GM12873 (cell line): ENCODE measurements at regions not wholly inside any gene's neighbourhood (a gene's known extent, or its start where the extent isn't known, plus 50 kb on each side); places are given as distances from the start of the nearest gene placed in this dataset.

ENCODE experiments used
- TF ChIP-seq, protein P1 (sequence below): IDR thresholded peaks from 2 replicates; pipeline ENCODE4 v1.5.1; 2012; ENCODE audit warnings: low read depth, mild to moderate bottlenecking, moderate library complexity, low read length, control low read depth; ENCODE audit not compliant: insufficient read depth; ENCODE audit errors: missing control alignments

- TF ChIP-seq, protein P1, sequence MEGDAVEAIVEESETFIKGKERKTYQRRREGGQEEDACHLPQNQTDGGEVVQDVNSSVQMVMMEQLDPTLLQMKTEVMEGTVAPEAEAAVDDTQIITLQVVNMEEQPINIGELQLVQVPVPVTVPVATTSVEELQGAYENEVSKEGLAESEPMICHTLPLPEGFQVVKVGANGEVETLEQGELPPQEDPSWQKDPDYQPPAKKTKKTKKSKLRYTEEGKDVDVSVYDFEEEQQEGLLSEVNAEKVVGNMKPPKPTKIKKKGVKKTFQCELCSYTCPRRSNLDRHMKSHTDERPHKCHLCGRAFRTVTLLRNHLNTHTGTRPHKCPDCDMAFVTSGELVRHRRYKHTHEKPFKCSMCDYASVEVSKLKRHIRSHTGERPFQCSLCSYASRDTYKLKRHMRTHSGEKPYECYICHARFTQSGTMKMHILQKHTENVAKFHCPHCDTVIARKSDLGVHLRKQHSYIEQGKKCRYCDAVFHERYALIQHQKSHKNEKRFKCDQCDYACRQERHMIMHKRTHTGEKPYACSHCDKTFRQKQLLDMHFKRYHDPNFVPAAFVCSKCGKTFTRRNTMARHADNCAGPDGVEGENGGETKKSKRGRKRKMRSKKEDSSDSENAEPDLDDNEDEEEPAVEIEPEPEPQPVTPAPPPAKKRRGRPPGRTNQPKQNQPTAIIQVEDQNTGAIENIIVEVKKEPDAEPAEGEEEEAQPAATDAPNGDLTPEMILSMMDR = no peak
Measured at GRCh38 chrX:125108921-125109320, 210.8 kb upstream of the TEX13C start.

DNA sequence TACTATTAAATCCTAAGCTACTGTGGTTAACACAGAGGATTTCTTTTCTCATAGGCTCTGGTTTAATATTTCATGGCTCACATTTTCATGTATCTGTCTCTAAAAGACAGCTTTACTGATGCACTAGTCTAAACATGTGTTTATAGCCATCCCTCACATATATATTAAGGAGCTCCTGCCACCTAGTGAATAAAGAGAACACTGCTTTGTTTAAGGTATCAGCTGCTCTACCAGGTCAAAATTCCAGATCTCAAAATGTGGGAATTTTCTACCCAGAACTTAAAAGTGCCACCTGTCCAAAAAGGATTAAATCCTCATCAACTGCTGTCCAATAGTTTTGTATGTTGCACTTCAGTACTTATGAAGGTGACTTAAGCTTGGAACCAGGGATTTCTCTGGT is 188.5 kb upstream of the TEX13C start:
- TF ChIP-seq, protein P1 = peak; percentile 14

- TF ChIP-seq, protein P1 = peak; percentile 66
Measured at GRCh38 chrX:125132274-125132673, 187.4 kb upstream of the TEX13C start.

DNA sequence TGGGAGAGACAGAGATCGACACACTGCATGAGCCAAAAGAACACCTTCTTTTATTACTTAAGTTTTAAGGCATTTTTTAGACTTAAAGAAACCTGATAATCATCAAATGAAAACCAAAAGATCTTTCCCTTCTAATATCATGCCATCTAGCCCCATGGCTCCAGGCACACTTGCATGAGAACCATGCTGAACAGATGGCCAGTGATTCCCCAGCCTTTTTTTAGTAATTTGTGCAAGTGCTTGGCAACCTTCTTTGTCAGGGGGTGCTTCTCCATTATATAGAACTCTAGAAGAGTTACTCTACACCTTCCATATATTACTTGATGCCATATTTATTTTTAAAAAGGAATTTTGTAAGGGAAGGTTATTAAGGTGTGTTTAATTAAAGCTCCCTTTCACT is 182.2 kb upstream of the TEX13C start:
- TF ChIP-seq, protein P1 = no peak

- TF ChIP-seq, protein P1 = no peak
Measured at GRCh38 chrX:125150231-125150630, 169.4 kb upstream of the TEX13C start.

- TF ChIP-seq, protein P1 = no peak
Measured at GRCh38 chrX:125151146-125151545, 168.5 kb upstream of the TEX13C start.

- TF ChIP-seq, protein P1 = no peak
Measured at GRCh38 chrX:125152011-125152410, 167.7 kb upstream of the TEX13C start.
